ENCODE measurements at regions not wholly inside any gene's neighbourhood (a gene's known extent, or its start where the extent isn't known, plus 50 kb on each side); places are given as distances from the start of the nearest gene placed in this dataset.

GRCh38 chr3:76776927-76777326, 263.0 kb upstream of the ROBO2 start:
- DNase-seq (ENCODE audit: low spot score), result no peak
- in situ Hi-C loops (cut with HindIII; ENCODE audit: low sequenced_read_pairs), result no loop called here

GRCh38 chr3:76788206-76788605, 251.7 kb upstream of the ROBO2 start:
- in situ Hi-C loops (cut with HindIII; ENCODE audit: low sequenced_read_pairs), result no loop called here
- DNase-seq (ENCODE audit: low spot score), result no peak

- no peak for DNase-seq (ENCODE audit: low spot score)
- in situ Hi-C loops (cut with HindIII; ENCODE audit: low sequenced_read_pairs), result no loop called here
These were observed 250.7 kb upstream of the ROBO2 start for GRCh38 chr3:76789237-76789636.

GRCh38 chr3:76811418-76811817, 228.5 kb upstream of the ROBO2 start:
- in situ Hi-C loops (cut with HindIII; ENCODE audit: low sequenced_read_pairs), result no loop called here

GRCh38 chr3:76812649-76813242, 227.2 kb upstream of the ROBO2 start:
- DNase-seq (ENCODE audit: low spot score), result no peak
- in situ Hi-C loops (cut with HindIII; ENCODE audit: low sequenced_read_pairs), result no loop called here

More at GRCh38 chr3:76811418-76811817, 228.5 kb upstream of the ROBO2 start:
- DNase-seq (ENCODE audit: low spot score), result no peak

- in situ Hi-C loops (cut with HindIII; ENCODE audit: low sequenced_read_pairs), result no loop called here
- DNase-seq (ENCODE audit: low spot score), result no peak
These were observed 224.3 kb upstream of the ROBO2 start for GRCh38 chr3:76815561-76815960.

- DNase-seq (ENCODE audit: low spot score), result no peak
- in situ Hi-C loops (cut with HindIII; ENCODE audit: low sequenced_read_pairs), result no loop called here
These were observed 219.4 kb upstream of the ROBO2 start for GRCh38 chr3:76820481-76820880.

GRCh38 chr3:76824658-76825240, 215.2 kb upstream of the ROBO2 start:
- in situ Hi-C loops (cut with HindIII; ENCODE audit: low sequenced_read_pairs), result no loop called here
- no peak for DNase-seq (ENCODE audit: low spot score)

GRCh38 chr3:76826861-76827260, 213.0 kb upstream of the ROBO2 start:
- in situ Hi-C loops (cut with HindIII; ENCODE audit: low sequenced_read_pairs), result no loop called here
- DNase-seq (ENCODE audit: low spot score), result no peak

GRCh38 chr3:76827701-76828226, 212.1 kb upstream of the ROBO2 start:
- no peak for DNase-seq (ENCODE audit: low spot score)
- in situ Hi-C loops (cut with HindIII; ENCODE audit: low sequenced_read_pairs), result no loop called here

- in situ Hi-C loops (cut with HindIII; ENCODE audit: low sequenced_read_pairs), result no loop called here
These were observed 205.2 kb upstream of the ROBO2 start for GRCh38 chr3:76834657-76835056.

GRCh38 chr3:76841747-76842146, 198.2 kb upstream of the ROBO2 start:
- in situ Hi-C loops (cut with HindIII; ENCODE audit: low sequenced_read_pairs), result no loop called here
- DNase-seq (ENCODE audit: low spot score), result no peak

More at GRCh38 chr3:76834657-76835056, 205.2 kb upstream of the ROBO2 start:
- no peak for DNase-seq (ENCODE audit: low spot score)

GRCh38 chr3:76842216-76842615, 197.7 kb upstream of the ROBO2 start:
- in situ Hi-C loops (cut with HindIII; ENCODE audit: low sequenced_read_pairs), result no loop called here
- no peak for DNase-seq (ENCODE audit: low spot score)

- no peak for DNase-seq (ENCODE audit: low spot score)
- in situ Hi-C loops (cut with HindIII; ENCODE audit: low sequenced_read_pairs), result no loop called here
These were observed 184.4 kb upstream of the ROBO2 start for GRCh38 chr3:76855451-76855850.

GRCh38 chr3:76859596-76859995, 180.3 kb upstream of the ROBO2 start:
- in situ Hi-C loops (cut with HindIII; ENCODE audit: low sequenced_read_pairs), result no loop called here
- DNase-seq (ENCODE audit: low spot score), result no peak

GRCh38 chr3:76864355-76864754, 175.5 kb upstream of the ROBO2 start:
- DNase-seq (ENCODE audit: low spot score), result no peak

GRCh38 chr3:76866729-76867408, 173.0 kb upstream of the ROBO2 start:
- no peak for DNase-seq (ENCODE audit: low spot score)
- in situ Hi-C loops (cut with HindIII; ENCODE audit: low sequenced_read_pairs), result no loop called here

More at GRCh38 chr3:76864355-76864754, 175.5 kb upstream of the ROBO2 start:
- in situ Hi-C loops (cut with HindIII; ENCODE audit: low sequenced_read_pairs), result no loop called here

GRCh38 chr3:76869726-76870384, 170.0 kb upstream of the ROBO2 start:
- in situ Hi-C loops (cut with HindIII; ENCODE audit: low sequenced_read_pairs), result no loop called here
- DNase-seq (ENCODE audit: low spot score), result no peak

- DNase-seq (ENCODE audit: low spot score), result no peak
- in situ Hi-C loops (cut with HindIII; ENCODE audit: low sequenced_read_pairs), result no loop called here
These were observed 168.2 kb upstream of the ROBO2 start for GRCh38 chr3:76871655-76872054.

GRCh38 chr3:76872999-76873398, 166.9 kb upstream of the ROBO2 start:
- in situ Hi-C loops (cut with HindIII; ENCODE audit: low sequenced_read_pairs), result no loop called here
- no peak for DNase-seq (ENCODE audit: low spot score)
